CD1c-positive myeloid dendritic cell (primary cell): ENCODE measurements at regions not wholly inside any gene's neighbourhood (a gene's known extent, or its start where the extent isn't known, plus 50 kb on each side); places are given as distances from the start of the nearest gene placed in this dataset.

Source experiments
- DNase-seq: peaks from one replicate; pipeline ENCODE4 v3.0.0-alpha.2; 2016; ENCODE audit errors: extremely low spot score

GRCh38 chr12:38556647-38557046 is 240.1 kb downstream of the ALG10B start:
- DNase-seq: no peak

GRCh38 chr12:38585086-38585485 is 268.5 kb downstream of the ALG10B start:
- no peak for DNase-seq

- DNase-seq: peak; percentile 43
Observed at GRCh38 chr12:38586789-38587188, 270.2 kb downstream of the ALG10B start.

GRCh38 chr12:38587594-38587993 is 271.0 kb downstream of the ALG10B start:
- peak; percentile 66 for DNase-seq

- no peak for DNase-seq
Observed at GRCh38 chr12:38588624-38589305, 272.2 kb downstream of the ALG10B start.

- DNase-seq: no peak
Observed at GRCh38 chr12:38589306-38589632, 272.7 kb downstream of the ALG10B start.

GRCh38 chr12:38601949-38602348 is 285.4 kb downstream of the ALG10B start:
- DNase-seq: no peak
